Nucleus accumbens (tissue), 56 donors: ENCODE measurements at regions not wholly inside any gene's neighbourhood (a gene's known extent, or its start where the extent isn't known, plus 50 kb on each side); places are given as distances from the start of the nearest gene placed in this dataset.
A peak's percentile ranks its signal among the peaks of the same experiment; 100 is the strongest.
"Not testable (repeated sequence)": the region's sequence is repeated elsewhere in the genome, so short reads cannot be mapped to it uniquely, and the experiment has no call there.

Source experiments
- DNase-seq, 56 donors: peaks; one replicate each; lab custom pipeline; 2025; lab: John Stamatoyannopoulos, UW

GRCh38 chr2:7094231-7094741 is 177.1 kb downstream of the RNF144A start:
- DNase-seq, result no peak

- DNase-seq, result no peak
Observed at GRCh38 chr2:7096726-7097352, 179.6 kb downstream of the RNF144A start.

- peak in 46 of 56 donors; percentile 3 to 83 (median 48) for DNase-seq
Observed at GRCh38 chr2:7097353-7097895, 180.2 kb downstream of the RNF144A start.

- no peak for DNase-seq
Observed at GRCh38 chr2:7098816-7099215, 181.6 kb downstream of the RNF144A start.

- not testable (repeated sequence) for DNase-seq
Observed at GRCh38 chr2:7099687-7100086, 182.5 kb downstream of the RNF144A start.

GRCh38 chr2:7102826-7103225 is 185.6 kb downstream of the RNF144A start:
- no peak for DNase-seq

- DNase-seq, result no peak
Observed at GRCh38 chr2:7108792-7109532, 191.8 kb downstream of the RNF144A start.

- DNase-seq, result no peak
Observed at GRCh38 chr2:7109533-7109885, 192.3 kb downstream of the RNF144A start.

GRCh38 chr2:7111626-7112025 is 194.4 kb downstream of the RNF144A start:
- no peak for DNase-seq

- DNase-seq, result no peak
Observed at GRCh38 chr2:7115364-7115763, 198.2 kb downstream of the RNF144A start.

- DNase-seq, result no peak
Observed at GRCh38 chr2:7115906-7116305, 198.7 kb downstream of the RNF144A start.

GRCh38 chr2:7116511-7116910 is 199.3 kb downstream of the RNF144A start:
- DNase-seq, result no peak

GRCh38 chr2:7117076-7117475 is 199.9 kb downstream of the RNF144A start:
- no peak for DNase-seq

- no peak for DNase-seq
Observed at GRCh38 chr2:7118606-7119131, 201.5 kb downstream of the RNF144A start.

- DNase-seq, result peak in 12 of 56 donors; percentile 2 to 55 (median 8)
Observed at GRCh38 chr2:7119132-7119835, 202.1 kb downstream of the RNF144A start.

- no peak for DNase-seq
Observed at GRCh38 chr2:7121851-7122250, 204.6 kb downstream of the RNF144A start.

GRCh38 chr2:7127156-7127555 is 209.9 kb downstream of the RNF144A start:
- DNase-seq, result no peak

- no peak for DNase-seq
Observed at GRCh38 chr2:7127687-7128086, 210.5 kb downstream of the RNF144A start.

- DNase-seq, result no peak
Observed at GRCh38 chr2:7131261-7131660, 214.0 kb downstream of the RNF144A start.

GRCh38 chr2:7132753-7133152 is 215.5 kb downstream of the RNF144A start:
- DNase-seq, result no peak

GRCh38 chr2:7133521-7133920 is 216.3 kb downstream of the RNF144A start:
- peak in 1 of 56 donors; percentile 3 for DNase-seq
